Small intestine (tissue), 7 donors: ENCODE measurements at regions not wholly inside any gene's neighbourhood (a gene's known extent, or its start where the extent isn't known, plus 50 kb on each side); places are given as distances from the start of the nearest gene placed in this dataset.

Source experiments
- DNase-seq, 2 donors: peaks; one replicate each; pipeline versions ENCODE4 v3.0.0 to v3.0.0-alpha.2; 2013
- FAIRE-seq: peaks from 2 replicates; lab custom pipeline; 2012; peaks lifted over from hg19 to GRCh38; lab: Jason Lieb, UNC
- H3K27ac ChIP-seq, 3 donors: one replicate each; pipeline ENCODE4 v1.5.1; 2013; ENCODE audit warnings: low read length in 2 of 3, mild to moderate bottlenecking in 2 of 3, control low read depth in 1 of 3, inconsistent platforms in 1 of 3, low read depth in 1 of 3, moderate library complexity in 1 of 3
- H3K27me3 ChIP-seq, 3 donors: one replicate each; pipeline ENCODE4 v1.6.1; 2013; ENCODE audit warnings: low read length in 3 of 3, inconsistent platforms in 1 of 3; ENCODE audit not compliant: control insufficient read depth in 3 of 3, insufficient read depth in 3 of 3
- H3K36me3 ChIP-seq, 3 donors: one replicate each; pipeline ENCODE4 v1.6.1; 2013; ENCODE audit warnings: low read length in 3 of 3, inconsistent platforms in 1 of 3, low read depth in 1 of 3, mild to moderate bottlenecking in 1 of 3, moderate library complexity in 1 of 3; ENCODE audit not compliant: control insufficient read depth in 3 of 3, insufficient read depth in 2 of 3
- H3K4me1 ChIP-seq, 3 donors: one replicate each; pipeline ENCODE4 v1.6.1; 2013; ENCODE audit warnings: low read length in 2 of 3, inconsistent platforms in 1 of 3, low read depth in 1 of 3, mild to moderate bottlenecking in 1 of 3, moderate library complexity in 1 of 3; ENCODE audit not compliant: control insufficient read depth in 3 of 3, insufficient read depth in 2 of 3
- H3K4me3 ChIP-seq, 3 donors: one replicate each; pipeline ENCODE4 v1.5.1; 2013; ENCODE audit warnings: low read length in 3 of 3, control low read depth in 1 of 3, inconsistent platforms in 1 of 3, low read depth in 1 of 3, mild to moderate bottlenecking in 1 of 3, moderate library complexity in 1 of 3
- H3K9me3 ChIP-seq, 2 donors: one replicate each; pipeline ENCODE4 v1.6.1; 2013; ENCODE audit warnings: low read depth in 1 of 2, low read length in 1 of 2; ENCODE audit not compliant: control insufficient read depth in 2 of 2, insufficient read depth in 1 of 2
- WGBS, 3 donors: extraction: QIAGEN DNeasy Blood & Tissue Kit; methylation state at CpG; one replicate each; pipeline ENCODE4 v1.1.7; 2013; 5-methylcytosine and 5-hydroxymethylcytosine counted together
- donor health status: healthy with polysubstance abuse.
- donor health status: control.
- donor health status: control.
- donor health status: Bipolar disorder and iron deficiency.
- donor health status: healthy.

- FAIRE-seq, result no peak
Observed at GRCh38 chr1:86649618-86650017, 54.8 kb upstream of the SH3GLB1 start.

GRCh38 chr1:86650065-86650464 is 54.3 kb upstream of the SH3GLB1 start:
- Histone ChIP-seq H3K4me1 (no peaks in the 10 kb centered on the region), H3K27ac (no peak overlapping the region), H3K9me3 (no peaks in the 10 kb centered on the region), H3K36me3 (no peaks in the 10 kb centered on the region), H3K4me3 (no peak overlapping the region), H3K27me3 (no peaks in the 10 kb centered on the region)
- FAIRE-seq, result no peak
- 49 to 66% (median 51%) methylated on average over 5 of the region's 5 CpGs for WGBS, 3 donors
- DNase-seq, result peak in 1 of 2 donors; percentile 17

More at GRCh38 chr1:86649618-86650017, 54.8 kb upstream of the SH3GLB1 start:
- Histone ChIP-seq H3K27ac (no peak overlapping the region), H3K27me3 (no peaks in the 10 kb centered on the region), H3K4me3 (no peak overlapping the region), H3K9me3 (no peaks in the 10 kb centered on the region), H3K4me1 (no peaks in the 10 kb centered on the region), H3K36me3 (no peaks in the 10 kb centered on the region)
- DNase-seq, result no peak
- 95 to 97% (median 96%) methylated on average over 14 of the region's 14 CpGs for WGBS, 3 donors
